HEK293 (cell line): ENCODE measurements at regions not wholly inside any gene's neighbourhood (a gene's known extent, or its start where the extent isn't known, plus 50 kb on each side); places are given as distances from the start of the nearest gene placed in this dataset.

Experiments used
- CTCF ChIA-PET: fragments of 350-600 bp; formaldehyde crosslinking; extraction: SDS; loops from one replicate; lab custom pipeline; 2021; ENCODE audit warnings: antibody characterized with exemption; lab: Yijun Ruan, JAX
- POLR2A ChIA-PET: fragments of 300-600 bp; formaldehyde crosslinking; extraction: SDS; loops from one replicate; lab custom pipeline; 2020; ENCODE audit warnings: antibody characterized with exemption, inconsistent platforms; lab: Yijun Ruan, JAX
- H3K27ac ChIP-seq: fragments of 200-500 bp; sonication (Bioruptor generic); 2 replicates; pipeline ENCODE4 v1.5.1; 2014; ENCODE audit warnings: low read depth, low read length, control low read depth, inconsistent platforms; ENCODE audit errors: extremely low read depth
- H3K36me3 ChIP-seq, 2 experiments: fragments of 200-500 bp in 1 of 2; sonication (Bioruptor generic) in 1 of 2; 1 replicate in 1 of 2; 2 replicates in 1 of 2; pipeline ENCODE4 v1.5.1; 2014 to 2017; ENCODE audit warnings: inconsistent platforms in 2 of 2, low read length in 2 of 2; ENCODE audit not compliant: control insufficient read depth in 2 of 2, insufficient read depth in 1 of 2
- H3K4me1 ChIP-seq: fragments of 200-500 bp; sonication (Bioruptor generic); 2 replicates; pipeline ENCODE4 v1.5.1; 2014; ENCODE audit warnings: mild to moderate bottlenecking, low read length, inconsistent platforms; ENCODE audit not compliant: control insufficient read depth, insufficient read depth
- H3K4me3 ChIP-seq: 2 replicates; pipeline ENCODE4 v1.5.1; 2011; ENCODE audit warnings: low read depth, mild to moderate bottlenecking, control low read depth, low read length, moderate library complexity
- H3K9me3 ChIP-seq: fragments of 200-500 bp; sonication (Bioruptor generic); 2 replicates; pipeline ENCODE4 v1.5.1; 2014; ENCODE audit warnings: low read depth, low read length, inconsistent platforms; ENCODE audit not compliant: control insufficient read depth, insufficient read depth
- GLIS1 ChIP-seq: fragments of 450-650 bp; formaldehyde crosslinking; IDR thresholded peaks from 2 replicates; pipeline ENCODE4 v1.5.1; 2016; ENCODE audit warnings: missing biosample characterization, missing genetic modification characterization
- KLF1 ChIP-seq: fragments of 450-650 bp; formaldehyde crosslinking; IDR thresholded peaks from 2 replicates; pipeline ENCODE4 v1.5.1; 2016; ENCODE audit warnings: missing biosample characterization, missing genetic modification characterization
- KLF9 ChIP-seq: fragments of 450-650 bp; formaldehyde crosslinking; IDR thresholded peaks from 2 replicates; pipeline ENCODE4 v1.5.1; 2016; ENCODE audit warnings: missing biosample characterization, missing genetic modification characterization, low read depth
- OVOL3 ChIP-seq: fragments of 450-650 bp; formaldehyde crosslinking; IDR thresholded peaks from 2 replicates; pipeline ENCODE4 v1.5.1; 2016; ENCODE audit warnings: missing biosample characterization, missing genetic modification characterization
- ZBTB1 ChIP-seq: fragments of 450-650 bp; formaldehyde crosslinking; IDR thresholded peaks from 2 replicates; pipeline ENCODE4 v1.5.1; 2016; ENCODE audit warnings: missing biosample characterization, missing genetic modification characterization
- ZBTB48 ChIP-seq: fragments of 450-650 bp; formaldehyde crosslinking; IDR thresholded peaks from 2 replicates; pipeline ENCODE4 v1.5.1; 2016; ENCODE audit warnings: missing biosample characterization, missing genetic modification characterization
- ZBTB7A ChIP-seq: fragments of 450-650 bp; formaldehyde crosslinking; IDR thresholded peaks from 2 replicates; pipeline ENCODE4 v1.5.1; 2016; ENCODE audit warnings: low read depth, missing biosample characterization, missing genetic modification characterization
- ZNF114 ChIP-seq: fragments of 450-650 bp; formaldehyde crosslinking; IDR thresholded peaks from 2 replicates; pipeline ENCODE4 v1.5.0; 2017; ENCODE audit warnings: missing biosample characterization, missing genetic modification characterization
- ZNF121 ChIP-seq: fragments of 450-650 bp; formaldehyde crosslinking; IDR thresholded peaks from 2 replicates; pipeline ENCODE4 v1.5.1; 2016; ENCODE audit warnings: missing biosample characterization, missing genetic modification characterization
- ZNF140 ChIP-seq: fragments of 450-650 bp; formaldehyde crosslinking; IDR thresholded peaks from 2 replicates; pipeline ENCODE4 v1.5.1; 2016; ENCODE audit warnings: missing biosample characterization, missing genetic modification characterization
- ZNF155 ChIP-seq: fragments of 450-650 bp; formaldehyde crosslinking; IDR thresholded peaks from 2 replicates; pipeline ENCODE4 v1.5.1; 2016; ENCODE audit warnings: missing biosample characterization, missing genetic modification characterization
- ZNF174 ChIP-seq: fragments of 450-650 bp; formaldehyde crosslinking; IDR thresholded peaks from 2 replicates; pipeline ENCODE4 v1.5.0; 2017; ENCODE audit warnings: missing biosample characterization, mild to moderate bottlenecking, missing genetic modification characterization
- ZNF19 ChIP-seq: fragments of 450-650 bp; formaldehyde crosslinking; IDR thresholded peaks from 2 replicates; pipeline ENCODE4; 2016; ENCODE audit warnings: missing biosample characterization, missing genetic modification characterization, low read depth
- ZNF221 ChIP-seq: fragments of 450-650 bp; formaldehyde crosslinking; IDR thresholded peaks from 2 replicates; pipeline ENCODE4 v1.5.1; 2017; ENCODE audit warnings: missing biosample characterization, missing genetic modification characterization, borderline replicate concordance
- ZNF266 ChIP-seq: fragments of 450-650 bp; formaldehyde crosslinking; IDR thresholded peaks from 2 replicates; pipeline ENCODE4 v1.5.1; 2016; ENCODE audit warnings: missing biosample characterization, missing genetic modification characterization, low read depth
- ZNF292 ChIP-seq: fragments of 450-650 bp; formaldehyde crosslinking; IDR thresholded peaks from 2 replicates; pipeline ENCODE4 v1.5.1; 2016; ENCODE audit warnings: low read depth, missing biosample characterization, missing genetic modification characterization, borderline replicate concordance
- ZNF341 ChIP-seq: fragments of 450-650 bp; formaldehyde crosslinking; IDR thresholded peaks from 2 replicates; pipeline ENCODE4; 2016; ENCODE audit warnings: low read depth, missing biosample characterization, missing genetic modification characterization
- ZNF426 ChIP-seq: fragments of 450-650 bp; formaldehyde crosslinking; IDR thresholded peaks from 2 replicates; pipeline ENCODE4 v1.5.1; 2017; ENCODE audit warnings: missing biosample characterization, missing genetic modification characterization, mild to moderate bottlenecking, inconsistent platforms, moderate library complexity
- ZNF514 ChIP-seq: fragments of 450-650 bp; formaldehyde crosslinking; IDR thresholded peaks from 2 replicates; pipeline ENCODE4 v1.5.1; 2016; ENCODE audit warnings: missing biosample characterization, missing genetic modification characterization
- ZNF549 ChIP-seq: fragments of 450-650 bp; IDR thresholded peaks from 2 replicates; pipeline ENCODE4 v1.5.1; 2018; ENCODE audit warnings: missing biosample characterization, missing genetic modification characterization, mild to moderate bottlenecking, inconsistent platforms, moderate library complexity
- ZNF707 ChIP-seq: fragments of 450-650 bp; formaldehyde crosslinking; IDR thresholded peaks from 2 replicates; pipeline ENCODE4 v1.5.1; 2016; ENCODE audit warnings: missing biosample characterization, missing genetic modification characterization
- ZNF785 ChIP-seq: fragments of 450-650 bp; formaldehyde crosslinking; IDR thresholded peaks from 2 replicates; pipeline ENCODE4 v1.5.1; 2016; ENCODE audit warnings: missing biosample characterization, missing genetic modification characterization
- ZSCAN30 ChIP-seq: fragments of 450-650 bp; IDR thresholded peaks from 2 replicates; pipeline ENCODE4 v1.5.1; 2018; ENCODE audit warnings: missing biosample characterization, mild to moderate bottlenecking, missing genetic modification characterization, moderate library complexity
- ZXDB ChIP-seq: fragments of 450-650 bp; formaldehyde crosslinking; IDR thresholded peaks from 2 replicates; pipeline ENCODE4 v1.5.1; 2016; ENCODE audit warnings: missing biosample characterization, missing genetic modification characterization
- TF ChIP-seq, protein P1 (sequence below): fragments of 450-650 bp; formaldehyde crosslinking; IDR thresholded peaks from 2 replicates; pipeline ENCODE4 v1.5.1; 2017; ENCODE audit warnings: missing biosample characterization, missing genetic modification characterization
- TF ChIP-seq, protein P2 (sequence below): fragments of 450-650 bp; formaldehyde crosslinking; IDR thresholded peaks from 2 replicates; pipeline ENCODE4 v1.5.1; 2016; ENCODE audit warnings: missing biosample characterization, missing genetic modification characterization
- TF ChIP-seq, protein P3 (sequence below): fragments of 450-650 bp; formaldehyde crosslinking; IDR thresholded peaks from 2 replicates; pipeline ENCODE4 v1.5.1; 2016; ENCODE audit warnings: missing biosample characterization, missing genetic modification characterization
- TF ChIP-seq, protein P4 (sequence below): fragments of 450-650 bp; formaldehyde crosslinking; conservative IDR thresholded peaks from 2 replicates; pipeline ENCODE4 v1.5.1; 2016; ENCODE audit warnings: low read depth, missing biosample characterization, missing genetic modification characterization
- TF ChIP-seq, protein P5 (sequence below): fragments of 450-650 bp; formaldehyde crosslinking; IDR thresholded peaks from 2 replicates; pipeline ENCODE4 v1.5.1; 2016; ENCODE audit warnings: missing biosample characterization, missing genetic modification characterization, borderline replicate concordance

DNA sequence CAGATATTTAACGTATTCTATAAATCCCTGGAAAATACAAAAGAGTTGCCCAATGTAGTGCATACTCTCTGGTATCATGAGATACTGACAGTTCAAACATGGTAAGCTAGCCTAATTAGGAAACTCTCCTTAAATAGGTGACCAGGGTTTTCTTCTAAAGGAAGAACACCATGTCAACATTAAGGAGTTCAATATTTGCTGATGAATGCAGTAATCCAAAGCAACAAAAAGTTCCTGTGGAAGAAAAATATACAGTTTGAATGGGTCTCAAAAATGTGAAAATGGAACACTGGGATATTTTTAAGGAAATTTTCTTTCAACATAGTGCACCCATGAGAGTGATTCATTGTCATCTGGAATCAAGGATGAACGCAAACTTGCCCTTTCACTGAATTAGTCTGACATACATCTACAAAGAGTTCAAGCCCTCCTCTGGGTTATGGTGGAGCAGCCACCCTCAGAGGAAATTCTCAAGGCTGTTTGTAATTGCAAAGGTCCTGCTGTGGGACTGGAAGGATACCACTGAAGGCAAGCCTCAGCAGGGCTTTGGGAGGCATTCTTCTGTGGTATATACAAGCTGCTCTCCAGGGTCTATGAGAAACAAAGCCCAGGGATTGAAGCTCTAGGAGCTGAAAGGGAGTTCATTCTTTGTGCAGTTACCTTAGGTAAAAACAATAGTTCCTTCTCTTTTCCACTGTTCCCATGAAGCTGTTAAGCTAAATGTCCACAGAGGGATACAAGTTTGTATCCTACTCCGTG is 700.3 kb downstream of the TUSC7 start:
- no peak overlapping the region for H3K27ac ChIP-seq
- no peak for TF ChIP-seq ZBTB1 (tag by site-specific recombination)
- TF ChIP-seq, protein P1, sequence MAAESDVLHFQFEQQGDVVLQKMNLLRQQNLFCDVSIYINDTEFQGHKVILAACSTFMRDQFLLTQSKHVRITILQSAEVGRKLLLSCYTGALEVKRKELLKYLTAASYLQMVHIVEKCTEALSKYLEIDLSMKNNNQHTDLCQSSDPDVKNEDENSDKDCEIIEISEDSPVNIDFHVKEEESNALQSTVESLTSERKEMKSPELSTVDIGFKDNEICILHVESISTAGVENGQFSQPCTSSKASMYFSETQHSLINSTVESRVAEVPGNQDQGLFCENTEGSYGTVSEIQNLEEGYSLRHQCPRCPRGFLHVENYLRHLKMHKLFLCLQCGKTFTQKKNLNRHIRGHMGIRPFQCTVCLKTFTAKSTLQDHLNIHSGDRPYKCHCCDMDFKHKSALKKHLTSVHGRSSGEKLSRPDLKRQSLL (tag by site-specific recombination) = no peak
- no peak for TF ChIP-seq ZBTB7A (tag by site-specific recombination)
- TF ChIP-seq ZNF121 (tag by site-specific recombination) = no peak
- TF ChIP-seq ZNF140 (tag by site-specific recombination) = no peak
- TF ChIP-seq OVOL3 (tag by site-specific recombination) = no peak
- no peak for TF ChIP-seq ZNF292 (tag by site-specific recombination)
- no peak for TF ChIP-seq ZNF266 (tag by site-specific recombination)
- TF ChIP-seq, protein P2, sequence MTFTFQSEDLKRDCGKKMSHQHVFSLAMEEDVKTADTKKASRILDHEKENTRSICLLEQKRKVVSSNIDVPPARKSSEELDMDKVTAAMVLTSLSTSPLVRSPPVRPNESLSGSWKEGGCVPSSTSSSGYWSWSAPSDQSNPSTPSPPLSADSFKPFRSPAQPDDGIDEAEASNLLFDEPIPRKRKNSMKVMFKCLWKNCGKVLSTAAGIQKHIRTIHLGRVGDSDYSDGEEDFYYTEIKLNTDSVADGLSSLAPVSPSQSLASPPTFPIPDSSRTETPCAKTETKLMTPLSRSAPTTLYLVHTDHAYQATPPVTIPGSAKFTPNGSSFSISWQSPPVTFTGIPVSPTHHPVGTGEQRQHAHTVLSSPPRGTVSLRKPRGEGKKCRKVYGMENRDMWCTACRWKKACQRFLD = no peak
- no peak for TF ChIP-seq ZNF221 (tag by site-specific recombination)
- TF ChIP-seq ZNF155 (tag by site-specific recombination) = no peak
- no peak for TF ChIP-seq KLF1
- TF ChIP-seq ZNF707 (tag by site-specific recombination) = no peak
- no peak for TF ChIP-seq GLIS1
- no peak for TF ChIP-seq ZNF785
- no peak for TF ChIP-seq ZNF19
- TF ChIP-seq ZNF549 = no peak
- TF ChIP-seq, protein P3, sequence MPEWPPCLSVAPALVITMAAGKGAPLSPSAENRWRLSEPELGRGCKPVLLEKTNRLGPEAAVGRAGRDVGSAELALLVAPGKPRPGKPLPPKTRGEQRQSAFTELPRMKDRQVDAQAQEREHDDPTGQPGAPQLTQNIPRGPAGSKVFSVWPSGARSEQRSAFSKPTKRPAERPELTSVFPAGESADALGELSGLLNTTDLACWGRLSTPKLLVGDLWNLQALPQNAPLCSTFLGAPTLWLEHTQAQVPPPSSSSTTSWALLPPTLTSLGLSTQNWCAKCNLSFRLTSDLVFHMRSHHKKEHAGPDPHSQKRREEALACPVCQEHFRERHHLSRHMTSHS = no peak
- no peak for TF ChIP-seq ZSCAN30 (tag by site-specific recombination)
- no peak for TF ChIP-seq ZNF426 (tag by site-specific recombination)
- POLR2A ChIA-PET = no interaction called here
- CTCF ChIA-PET = no interaction called here
- no peaks in the 10 kb centered on the region for H3K36me3 ChIP-seq
- no peaks in the 10 kb centered on the region for H3K9me3 ChIP-seq
- H3K4me1 ChIP-seq = no peaks in the 10 kb centered on the region
- no peak overlapping the region for H3K4me3 ChIP-seq

DNA sequence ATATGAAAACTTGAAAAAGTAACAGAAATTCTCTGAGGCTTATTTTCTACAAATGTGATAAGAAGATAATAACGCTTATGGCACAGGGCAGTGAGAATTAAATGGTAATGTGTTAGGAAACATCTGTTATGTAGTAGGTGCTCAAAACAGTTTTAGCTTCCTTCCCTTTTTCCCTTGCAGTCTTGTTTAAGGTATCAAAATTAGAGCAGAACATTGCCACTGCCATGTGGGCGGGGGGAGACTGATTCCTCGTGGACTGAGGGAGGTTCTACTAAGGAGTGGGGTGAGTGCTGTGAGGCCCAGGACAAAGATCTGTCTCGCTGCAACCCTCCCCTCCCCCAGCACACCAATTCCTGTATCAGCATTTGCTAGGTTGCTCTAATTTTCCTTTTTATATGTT is 702.4 kb downstream of the TUSC7 start:
- Histone ChIP-seq H3K4me1 (no peaks in the 10 kb centered on the region), H3K36me3 (no peaks in the 10 kb centered on the region), H3K27ac (no peak overlapping the region), H3K4me3 (no peak overlapping the region), H3K9me3 (no peaks in the 10 kb centered on the region)
- ChIA-PET CTCF (interaction anchor here (0.7 kb wide), 1 partner anchor 814 kb away, joined by 3 read pairs; no protein-coding TSS in a partner anchor), POLR2A (no interaction called here)
- TF ChIP-seq KLF9 (tag by site-specific recombination) (no peak), ZNF121 (tag by site-specific recombination) (no peak), ZNF174 (tag by site-specific recombination) (no peak), ZNF114 (no peak), ZNF514 (no peak), ZNF140 (tag by site-specific recombination) (no peak), ZNF341 (tag by site-specific recombination) (no peak), ZBTB48 (tag by site-specific recombination) (no peak), ZXDB (tag by site-specific recombination) (no peak)
- TF ChIP-seq, protein P4, sequence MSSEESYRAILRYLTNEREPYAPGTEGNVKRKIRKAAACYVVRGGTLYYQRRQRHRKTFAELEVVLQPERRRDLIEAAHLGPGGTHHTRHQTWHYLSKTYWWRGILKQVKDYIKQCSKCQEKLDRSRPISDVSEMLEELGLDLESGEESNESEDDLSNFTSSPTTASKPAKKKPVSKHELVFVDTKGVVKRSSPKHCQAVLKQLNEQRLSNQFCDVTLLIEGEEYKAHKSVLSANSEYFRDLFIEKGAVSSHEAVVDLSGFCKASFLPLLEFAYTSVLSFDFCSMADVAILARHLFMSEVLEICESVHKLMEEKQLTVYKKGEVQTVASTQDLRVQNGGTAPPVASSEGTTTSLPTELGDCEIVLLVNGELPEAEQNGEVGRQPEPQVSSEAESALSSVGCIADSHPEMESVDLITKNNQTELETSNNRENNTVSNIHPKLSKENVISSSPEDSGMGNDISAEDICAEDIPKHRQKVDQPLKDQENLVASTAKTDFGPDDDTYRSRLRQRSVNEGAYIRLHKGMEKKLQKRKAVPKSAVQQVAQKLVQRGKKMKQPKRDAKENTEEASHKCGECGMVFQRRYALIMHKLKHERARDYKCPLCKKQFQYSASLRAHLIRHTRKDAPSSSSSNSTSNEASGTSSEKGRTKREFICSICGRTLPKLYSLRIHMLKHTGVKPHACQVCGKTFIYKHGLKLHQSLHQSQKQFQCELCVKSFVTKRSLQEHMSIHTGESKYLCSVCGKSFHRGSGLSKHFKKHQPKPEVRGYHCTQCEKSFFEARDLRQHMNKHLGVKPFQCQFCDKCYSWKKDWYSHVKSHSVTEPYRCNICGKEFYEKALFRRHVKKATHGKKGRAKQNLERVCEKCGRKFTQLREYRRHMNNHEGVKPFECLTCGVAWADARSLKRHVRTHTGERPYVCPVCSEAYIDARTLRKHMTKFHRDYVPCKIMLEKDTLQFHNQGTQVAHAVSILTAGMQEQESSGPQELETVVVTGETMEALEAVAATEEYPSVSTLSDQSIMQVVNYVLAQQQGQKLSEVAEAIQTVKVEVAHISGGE (tag by site-specific recombination) = no peak
- TF ChIP-seq, protein P5, sequence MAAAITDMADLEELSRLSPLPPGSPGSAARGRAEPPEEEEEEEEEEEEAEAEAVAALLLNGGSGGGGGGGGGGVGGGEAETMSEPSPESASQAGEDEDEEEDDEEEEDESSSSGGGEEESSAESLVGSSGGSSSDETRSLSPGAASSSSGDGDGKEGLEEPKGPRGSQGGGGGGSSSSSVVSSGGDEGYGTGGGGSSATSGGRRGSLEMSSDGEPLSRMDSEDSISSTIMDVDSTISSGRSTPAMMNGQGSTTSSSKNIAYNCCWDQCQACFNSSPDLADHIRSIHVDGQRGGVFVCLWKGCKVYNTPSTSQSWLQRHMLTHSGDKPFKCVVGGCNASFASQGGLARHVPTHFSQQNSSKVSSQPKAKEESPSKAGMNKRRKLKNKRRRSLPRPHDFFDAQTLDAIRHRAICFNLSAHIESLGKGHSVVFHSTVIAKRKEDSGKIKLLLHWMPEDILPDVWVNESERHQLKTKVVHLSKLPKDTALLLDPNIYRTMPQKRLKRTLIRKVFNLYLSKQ (tag by site-specific recombination) = no peak
